ENCODE measurements at regions not wholly inside any gene's neighbourhood (a gene's known extent, or its start where the extent isn't known, plus 50 kb on each side); places are given as distances from the start of the nearest gene placed in this dataset.

DNA sequence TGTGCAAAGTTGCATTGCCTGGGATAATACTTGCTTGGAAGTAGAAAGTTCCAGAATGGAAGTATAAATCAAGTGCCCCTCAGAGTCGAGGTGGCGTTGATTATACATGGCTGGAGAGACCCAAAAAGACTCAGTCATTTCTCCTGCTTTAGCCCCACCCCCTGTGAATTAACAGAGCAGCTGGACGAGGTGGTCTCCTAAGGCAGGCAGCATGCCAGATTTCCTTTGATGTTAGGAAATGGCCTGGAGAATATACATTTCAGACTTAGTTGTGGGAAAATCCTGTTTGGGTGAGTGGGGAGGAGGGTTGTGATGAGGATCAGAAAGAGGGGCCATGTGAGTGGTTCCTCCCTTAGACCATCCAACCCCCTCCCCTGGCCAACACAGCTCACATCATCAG lies 406.1 kb upstream of the TMPO start:
- TF ChIP-seq, protein P1, sequence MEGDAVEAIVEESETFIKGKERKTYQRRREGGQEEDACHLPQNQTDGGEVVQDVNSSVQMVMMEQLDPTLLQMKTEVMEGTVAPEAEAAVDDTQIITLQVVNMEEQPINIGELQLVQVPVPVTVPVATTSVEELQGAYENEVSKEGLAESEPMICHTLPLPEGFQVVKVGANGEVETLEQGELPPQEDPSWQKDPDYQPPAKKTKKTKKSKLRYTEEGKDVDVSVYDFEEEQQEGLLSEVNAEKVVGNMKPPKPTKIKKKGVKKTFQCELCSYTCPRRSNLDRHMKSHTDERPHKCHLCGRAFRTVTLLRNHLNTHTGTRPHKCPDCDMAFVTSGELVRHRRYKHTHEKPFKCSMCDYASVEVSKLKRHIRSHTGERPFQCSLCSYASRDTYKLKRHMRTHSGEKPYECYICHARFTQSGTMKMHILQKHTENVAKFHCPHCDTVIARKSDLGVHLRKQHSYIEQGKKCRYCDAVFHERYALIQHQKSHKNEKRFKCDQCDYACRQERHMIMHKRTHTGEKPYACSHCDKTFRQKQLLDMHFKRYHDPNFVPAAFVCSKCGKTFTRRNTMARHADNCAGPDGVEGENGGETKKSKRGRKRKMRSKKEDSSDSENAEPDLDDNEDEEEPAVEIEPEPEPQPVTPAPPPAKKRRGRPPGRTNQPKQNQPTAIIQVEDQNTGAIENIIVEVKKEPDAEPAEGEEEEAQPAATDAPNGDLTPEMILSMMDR (IDR thresholded peaks at IDR 0.05): no peak
- TF ChIP-seq POLR2A (IDR thresholded peaks at IDR 0.05): no peak
- TF ChIP-seq POLR2AphosphoS5 (IDR thresholded peaks at IDR 0.05): no peak
- TF ChIP-seq EP300 (IDR thresholded peaks at IDR 0.05): no peak

All from stomach (tissue), 4 donors.